Left ventricle myocardium inferior (tissue), 1 donor: ENCODE measurements at regions not wholly inside any gene's neighbourhood (a gene's known extent, or its start where the extent isn't known, plus 50 kb on each side); places are given as distances from the start of the nearest gene placed in this dataset.

Source experiments
- DNase-seq: peaks from one replicate; pipeline ENCODE4 v3.0.0-alpha.2; 2020
- H3K27ac ChIP-seq: fragments of 200-600 bp; replicated peaks from 2 replicates; pipeline ENCODE4 v1.8.0; 2021
- H3K27me3 ChIP-seq: fragments of 200-600 bp; 2 replicates; pipeline ENCODE4 v1.8.0; 2021; ENCODE audit warnings: low read depth
- H3K36me3 ChIP-seq: fragments of 200-600 bp; 2 replicates; pipeline ENCODE4 v1.8.0; 2021
- H3K4me1 ChIP-seq: fragments of 200-600 bp; 2 replicates; pipeline ENCODE4 v1.8.0; 2021
- H3K4me3 ChIP-seq: fragments of 200-600 bp; 2 replicates; pipeline ENCODE4 v1.8.0; 2021; ENCODE audit warnings: mild to moderate bottlenecking, moderate library complexity
- H3K9me3 ChIP-seq: fragments of 200-600 bp; replicated peaks from 2 replicates; pipeline ENCODE4 v1.8.0; 2021
- intact Hi-C: fragments of 100-400 bp; cut with micrococcal nuclease; formaldehyde crosslinking; loops from one replicate; pipeline ENCODE4 v1.11.0; 2022
- TF ChIP-seq, protein P1 (sequence below): fragments of 200-600 bp; IDR thresholded peaks from 2 replicates; pipeline ENCODE4 v1.8.0; 2021; ENCODE audit warnings: antibody characterized with exemption, mild to moderate bottlenecking, borderline replicate concordance
- donor health status: DM: no; HTN: yes; CAD: no; lungs with severe emphysema.

DNA sequence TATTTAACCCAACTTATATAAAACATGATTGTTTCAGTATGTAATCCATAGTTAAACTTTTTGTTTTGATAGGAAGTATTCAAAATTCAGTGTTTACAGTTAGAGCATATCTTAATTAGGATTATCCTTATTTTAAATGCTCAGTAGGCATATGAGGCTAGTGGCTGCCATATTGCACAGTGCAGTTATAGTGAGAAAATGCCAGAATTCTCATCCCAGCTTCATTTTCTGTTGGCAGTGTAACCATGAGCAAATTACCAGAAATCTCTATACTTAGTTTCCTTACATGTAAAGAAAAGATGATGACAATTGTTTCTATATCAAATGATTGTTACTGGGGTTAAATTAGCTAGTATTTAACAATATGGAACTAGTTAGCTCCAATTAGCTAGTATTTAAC, 265.8 kb downstream of the ARAP2 start:
- no peaks in the 10 kb centered on the region for H3K4me1 ChIP-seq
- TF ChIP-seq, protein P1, sequence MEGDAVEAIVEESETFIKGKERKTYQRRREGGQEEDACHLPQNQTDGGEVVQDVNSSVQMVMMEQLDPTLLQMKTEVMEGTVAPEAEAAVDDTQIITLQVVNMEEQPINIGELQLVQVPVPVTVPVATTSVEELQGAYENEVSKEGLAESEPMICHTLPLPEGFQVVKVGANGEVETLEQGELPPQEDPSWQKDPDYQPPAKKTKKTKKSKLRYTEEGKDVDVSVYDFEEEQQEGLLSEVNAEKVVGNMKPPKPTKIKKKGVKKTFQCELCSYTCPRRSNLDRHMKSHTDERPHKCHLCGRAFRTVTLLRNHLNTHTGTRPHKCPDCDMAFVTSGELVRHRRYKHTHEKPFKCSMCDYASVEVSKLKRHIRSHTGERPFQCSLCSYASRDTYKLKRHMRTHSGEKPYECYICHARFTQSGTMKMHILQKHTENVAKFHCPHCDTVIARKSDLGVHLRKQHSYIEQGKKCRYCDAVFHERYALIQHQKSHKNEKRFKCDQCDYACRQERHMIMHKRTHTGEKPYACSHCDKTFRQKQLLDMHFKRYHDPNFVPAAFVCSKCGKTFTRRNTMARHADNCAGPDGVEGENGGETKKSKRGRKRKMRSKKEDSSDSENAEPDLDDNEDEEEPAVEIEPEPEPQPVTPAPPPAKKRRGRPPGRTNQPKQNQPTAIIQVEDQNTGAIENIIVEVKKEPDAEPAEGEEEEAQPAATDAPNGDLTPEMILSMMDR, result no peak
- H3K27ac ChIP-seq, result no peak overlapping the region
- no peaks in the 10 kb centered on the region for H3K36me3 ChIP-seq
- H3K27me3 ChIP-seq, result no peaks in the 10 kb centered on the region
- peaks cover 8% of the 10 kb centered on the region for H3K9me3 ChIP-seq
- H3K4me3 ChIP-seq, result no peak overlapping the region
- no peak for DNase-seq
- intact Hi-C loops, result no loop called here

DNA sequence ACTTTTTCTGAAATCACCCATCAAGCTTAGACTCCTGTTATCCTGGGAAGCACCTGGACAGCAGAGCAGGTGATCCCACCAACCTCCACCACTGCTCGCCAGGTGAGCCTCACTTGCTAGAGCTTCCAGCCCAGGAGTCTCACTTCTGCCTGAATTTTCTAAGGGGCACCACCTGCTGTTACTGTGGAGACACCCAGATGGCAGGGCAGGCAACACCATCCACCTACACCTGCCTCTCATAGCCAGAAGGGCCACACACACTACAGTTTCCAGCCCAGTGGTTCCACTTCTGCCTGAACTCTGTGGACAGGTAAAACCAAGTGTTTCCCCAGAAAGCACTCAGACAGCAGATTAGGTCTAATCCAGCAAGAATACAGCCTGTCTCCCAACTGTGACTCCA, 262.0 kb downstream of the ARAP2 start:
- Histone ChIP-seq H3K4me1 (no peaks in the 10 kb centered on the region), H3K27me3 (no peaks in the 10 kb centered on the region), H3K36me3 (no peaks in the 10 kb centered on the region), H3K4me3 (no peak overlapping the region), H3K9me3 (peaks cover 29% of the 10 kb centered on the region), H3K27ac (no peak overlapping the region)
- intact Hi-C loops, result no loop called here
- no peak for DNase-seq
- TF ChIP-seq, protein P1, result no peak

DNA sequence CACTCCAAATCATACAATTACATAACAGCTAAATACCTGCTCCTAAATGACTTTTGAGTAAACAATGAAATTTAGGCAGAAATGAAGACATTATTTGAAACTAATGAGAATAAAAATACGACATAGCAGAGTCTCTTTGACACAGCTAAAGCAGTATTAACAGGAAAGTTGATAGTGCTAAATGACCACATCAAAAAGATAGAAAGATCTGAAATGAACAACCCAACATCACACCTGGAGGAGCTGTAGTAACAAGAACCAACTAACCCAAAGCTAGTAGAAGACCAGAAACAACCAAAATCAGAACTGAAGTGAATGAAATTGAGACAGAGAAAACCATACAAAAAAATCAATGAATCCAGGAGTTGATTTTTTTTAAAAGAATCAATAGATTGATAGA, 257.8 kb downstream of the ARAP2 start:
- H3K27me3 ChIP-seq, result no peaks in the 10 kb centered on the region
- intact Hi-C loops, result no loop called here
- H3K9me3 ChIP-seq, result peaks cover 46% of the 10 kb centered on the region
- H3K4me3 ChIP-seq, result no peak overlapping the region
- no peaks in the 10 kb centered on the region for H3K36me3 ChIP-seq
- H3K4me1 ChIP-seq, result no peaks in the 10 kb centered on the region
- DNase-seq, result no peak
- no peak overlapping the region for H3K27ac ChIP-seq
- TF ChIP-seq, protein P1, result no peak

DNA sequence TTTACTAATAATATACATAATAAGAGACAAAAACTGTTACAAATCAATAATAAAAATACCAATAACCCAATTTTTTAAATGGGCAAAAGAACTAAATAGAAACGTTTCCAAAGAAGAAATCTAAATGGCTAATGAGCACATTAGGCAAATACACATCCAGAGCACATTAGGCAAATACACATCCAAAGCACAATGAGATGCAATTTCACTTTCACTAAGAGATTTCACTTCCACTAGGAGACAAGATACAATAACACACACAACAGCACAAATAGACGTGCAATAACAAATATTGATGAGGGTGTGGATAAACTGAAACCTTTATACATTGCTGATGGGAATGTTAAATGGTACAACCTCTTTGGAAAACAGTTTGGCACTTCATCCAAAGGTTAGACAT, 250.7 kb downstream of the ARAP2 start:
- intact Hi-C loops, result no loop called here
- TF ChIP-seq, protein P1, result no peak
- no peak for DNase-seq
- Histone ChIP-seq H3K4me1 (no peaks in the 10 kb centered on the region), H3K4me3 (no peak overlapping the region), H3K27me3 (no peaks in the 10 kb centered on the region), H3K36me3 (no peaks in the 10 kb centered on the region), H3K27ac (no peak overlapping the region), H3K9me3 (peaks cover 30% of the 10 kb centered on the region)

DNA sequence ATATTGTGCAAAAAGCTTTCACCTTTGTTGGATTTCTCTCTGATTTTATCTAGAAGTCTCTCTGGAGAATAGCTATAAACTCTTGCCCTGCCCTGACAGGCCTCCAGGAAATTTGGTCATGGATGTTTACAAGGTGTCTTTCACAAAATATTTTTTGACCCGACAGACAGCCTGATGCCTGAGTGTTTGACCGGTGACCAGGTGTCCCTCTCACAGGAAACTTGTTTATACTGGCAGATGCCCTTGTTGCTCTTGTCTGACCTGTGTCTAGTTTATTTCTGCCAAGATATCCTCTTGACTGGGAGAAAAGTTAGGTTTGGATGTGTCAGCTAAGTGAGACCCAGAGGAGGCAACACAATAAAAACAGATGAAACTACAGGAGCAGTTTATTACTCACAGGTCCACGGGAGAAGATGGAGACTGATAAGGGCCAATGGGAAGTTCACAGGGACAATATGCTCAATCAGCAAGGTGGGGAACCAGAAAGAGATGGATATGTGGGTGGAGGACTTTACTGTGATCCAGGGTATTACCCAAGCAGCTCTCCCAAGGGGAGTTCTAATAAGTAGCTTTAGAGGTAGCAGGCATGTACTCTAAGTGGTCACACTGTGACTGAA, 243.3 kb downstream of the ARAP2 start:
- Histone ChIP-seq H3K36me3 (no peaks in the 10 kb centered on the region), H3K9me3 (peaks cover 12% of the 10 kb centered on the region)
- intact Hi-C loops, result no loop called here

More for the DNA sequence above, 243.3 kb downstream of the ARAP2 start:
- Histone ChIP-seq H3K27ac (no peak overlapping the region), H3K4me3 (no peak overlapping the region), H3K4me1 (no peaks in the 10 kb centered on the region), H3K27me3 (no peaks in the 10 kb centered on the region)
- no peak for DNase-seq
- TF ChIP-seq, protein P1, result no peak
